SK-N-SH (cell line): ENCODE measurements at regions not wholly inside any gene's neighbourhood (a gene's known extent, or its start where the extent isn't known, plus 50 kb on each side); places are given as distances from the start of the nearest gene placed in this dataset.

ENCODE experiments used
- CTCF ChIA-PET: fragments of 300-600, 350-600 bp; formaldehyde crosslinking; extraction: SDS; loops from one replicate; lab custom pipeline; 2021; lab: Yijun Ruan, JAX
- POLR2A ChIA-PET: fragments of 350-600 bp; sonication (Branson Sonifier 250); formaldehyde crosslinking; extraction: SDS; loops from one replicate; lab custom pipeline; 2020; ENCODE audit warnings: antibody characterized with exemption, inconsistent platforms; lab: Yijun Ruan, JAX
- DNase-seq: peaks from one replicate; pipeline ENCODE4 v3.0.0; 2012
- H2AFZ ChIP-seq: fragments of 200-600 bp; sonication (generic); 2 replicates; pipeline ENCODE4 v1.8.1; 2016; ENCODE audit warnings: antibody characterized with exemption, mild to moderate bottlenecking, low read depth
- H3F3A ChIP-seq: fragments of 200-600 bp; sonication (generic); replicated peaks from 2 replicates; pipeline ENCODE3; 2016; ENCODE audit warnings: antibody characterized with exemption, mild to moderate bottlenecking; ENCODE audit not compliant: insufficient read depth
- H3K27ac ChIP-seq, 2 experiments: fragments of 200-500 bp in 1 of 2; fragments of 200-600 bp in 1 of 2; sonication (Bioruptor generic) in 1 of 2; sonication (generic), shearing (Covaris generic) in 1 of 2; 2 replicates each; pipeline versions ENCODE4 v1.5.1 to v1.6.1; 2014 to 2016; ENCODE audit warnings: low read depth in 2 of 2, inconsistent platforms in 1 of 2, low read length in 1 of 2, mild to moderate bottlenecking in 1 of 2, mixed read lengths in 1 of 2
- H3K27me3 ChIP-seq: fragments of 200-600 bp; sonication (generic), shearing (Covaris generic); 2 replicates; pipeline ENCODE4 v1.6.1; 2016; ENCODE audit warnings: mixed run types; ENCODE audit not compliant: insufficient read depth
- H3K36me3 ChIP-seq, 2 experiments: fragments of 200-500 bp in 1 of 2; fragments of 200-600 bp in 1 of 2; sonication (Bioruptor generic) in 1 of 2; sonication (generic) in 1 of 2; replicated peaks in 1 of 2; 2 replicates each; pipeline versions ENCODE3 to v1.5.1; 2014 to 2016; ENCODE audit warnings: low read length in 1 of 2, mild to moderate bottlenecking in 1 of 2; ENCODE audit not compliant: insufficient read depth in 2 of 2, control insufficient read depth in 1 of 2
- H3K4me1 ChIP-seq, 2 experiments: fragments of 200-500 bp in 1 of 2; fragments of 200-600 bp in 1 of 2; sonication (Bioruptor generic) in 1 of 2; sonication (generic), shearing (Covaris generic) in 1 of 2; 2 replicates each; pipeline versions ENCODE4 v1.5.1 to v1.6.1; 2014 to 2016; ENCODE audit warnings: low read depth in 1 of 2, low read length in 1 of 2, mixed run types in 1 of 2; ENCODE audit not compliant: insufficient read depth in 2 of 2, control insufficient read depth in 1 of 2
- H3K4me2 ChIP-seq: fragments of 200-600 bp; sonication (generic), shearing (Covaris generic); 2 replicates; pipeline ENCODE4 v1.6.1; 2017; ENCODE audit warnings: mixed run types
- H3K4me3 ChIP-seq, 2 experiments: fragments of 200-500 bp in 1 of 2; fragments of 200-600 bp in 1 of 2; sonication (Bioruptor generic) in 1 of 2; sonication (generic), shearing (Covaris generic) in 1 of 2; 2 replicates each; pipeline versions ENCODE4 v1.5.1 to v1.8.1; 2014 to 2016; ENCODE audit warnings: low read depth in 2 of 2, inconsistent platforms in 1 of 2, low read length in 1 of 2, mild to moderate bottlenecking in 1 of 2, mixed read lengths in 1 of 2, moderate library complexity in 1 of 2
- H3K79me2 ChIP-seq: fragments of 200-600 bp; sonication (generic); 2 replicates; pipeline ENCODE4 v1.8.1; 2017; ENCODE audit warnings: mild to moderate bottlenecking; ENCODE audit not compliant: insufficient read depth
- H3K9ac ChIP-seq: fragments of 200-600 bp; sonication (generic); 2 replicates; pipeline ENCODE4 v1.6.1; 2017; ENCODE audit warnings: mixed run types
- H3K9me2 ChIP-seq: fragments of 200-600 bp; sonication (generic); 2 replicates; pipeline ENCODE4 v1.6.1; 2017; ENCODE audit warnings: mixed run types
- H3K9me3 ChIP-seq: fragments of 200-600 bp; sonication (generic); 2 replicates; pipeline ENCODE4 v1.6.1; 2017; ENCODE audit warnings: mixed run types, mild to moderate bottlenecking, moderate library complexity
- H4K20me1 ChIP-seq: fragments of 200-600 bp; sonication (generic); 2 replicates; pipeline ENCODE4 v1.6.1; 2017; ENCODE audit warnings: mild to moderate bottlenecking, mixed run types; ENCODE audit not compliant: insufficient read depth
- CHD2 ChIP-seq: fragments of 150-350 bp; IDR thresholded peaks from 2 replicates; pipeline ENCODE4 v1.6.1; 2018; ENCODE audit warnings: low read length; ENCODE audit not compliant: partially characterized antibody
- GABPA ChIP-seq: IDR thresholded peaks from 2 replicates; pipeline ENCODE4 v1.4.0; 2012; ENCODE audit warnings: low read depth, mild to moderate bottlenecking
- GATA2 ChIP-seq: sonication (generic); formaldehyde crosslinking; IDR thresholded peaks from 2 replicates; pipeline ENCODE4 v1.5.0; 2020; ENCODE audit warnings: mild to moderate bottlenecking, missing genetic modification reagents
- IRF3 ChIP-seq: fragments of 150-350 bp; IDR thresholded peaks from 2 replicates; pipeline ENCODE4 v1.6.1; 2016; ENCODE audit warnings: mild to moderate bottlenecking, low read depth, low read length
- JUND ChIP-seq: IDR thresholded peaks from 2 replicates; pipeline ENCODE4 v1.4.0; 2012
- MEF2A ChIP-seq: IDR thresholded peaks from 2 replicates; pipeline ENCODE4 v1.4.0; 2012; ENCODE audit warnings: low read depth, borderline replicate concordance
- NFIC ChIP-seq: IDR thresholded peaks from 2 replicates; pipeline ENCODE4 v1.4.0; 2012; ENCODE audit warnings: borderline replicate concordance
- RAD21 ChIP-seq: IDR thresholded peaks from 2 replicates; pipeline ENCODE4 v1.6.1; 2012; ENCODE audit warnings: mild to moderate bottlenecking, low read length
- RCOR1 ChIP-seq: fragments of 150-350 bp; IDR thresholded peaks from 2 replicates; pipeline ENCODE4 v1.6.1; 2017; ENCODE audit warnings: antibody characterized with exemption, low read length
- RFX5 ChIP-seq: IDR thresholded peaks from 2 replicates; pipeline ENCODE4 v1.6.1; 2012; ENCODE audit warnings: mild to moderate bottlenecking, improper control_type of control experiment, low read length
- RXRA ChIP-seq: IDR thresholded peaks from 2 replicates; pipeline ENCODE4 v1.4.0; 2012; ENCODE audit warnings: low read depth, mild to moderate bottlenecking, borderline replicate concordance
- SIN3A ChIP-seq: IDR thresholded peaks from 2 replicates; pipeline ENCODE4 v1.6.1; 2012; ENCODE audit warnings: low read depth, mild to moderate bottlenecking, low read length, moderate library complexity, borderline replicate concordance
- SMC3 ChIP-seq: IDR thresholded peaks from 2 replicates; pipeline ENCODE4 v1.6.1; 2012; ENCODE audit warnings: low read depth, low read length, improper control_type of control experiment
- TAF1 ChIP-seq: IDR thresholded peaks from 2 replicates; pipeline ENCODE4 v1.6.1; 2012; ENCODE audit warnings: low read depth, mild to moderate bottlenecking, low read length, moderate library complexity, borderline replicate concordance
- TCF12 ChIP-seq: IDR thresholded peaks from 2 replicates; pipeline ENCODE4 v1.4.0; 2012
- YY1 ChIP-seq: IDR thresholded peaks from 2 replicates; pipeline ENCODE4 v1.4.0; 2012; ENCODE audit warnings: low read depth, mild to moderate bottlenecking
- ZBTB33 ChIP-seq: IDR thresholded peaks from 2 replicates; pipeline ENCODE4 v1.4.0; 2012; ENCODE audit warnings: low read depth, borderline replicate concordance
- WGBS: methylation state at CpG from one replicate; pipeline ENCODE4 v1.1.6; 2017; ENCODE audit warnings: low lambda C conversion rate; 5-methylcytosine and 5-hydroxymethylcytosine counted together

- no peaks in the 10 kb centered on the region for H4K20me1 ChIP-seq
- H3K27me3 ChIP-seq: no peaks in the 10 kb centered on the region
- H3K9me3 ChIP-seq: no peaks in the 10 kb centered on the region
- no peak overlapping the region for H2AFZ ChIP-seq
- H3K9me2 ChIP-seq: no peaks in the 10 kb centered on the region
- H3K4me1 ChIP-seq: no peaks in the 10 kb centered on the region
- no peaks in the 10 kb centered on the region for H3K79me2 ChIP-seq
- H3K4me3 ChIP-seq: no peak overlapping the region
- CTCF ChIA-PET: interaction anchor here (1.1 kb wide), 1 partner anchor 10 kb away, joined by 3 read pairs; no protein-coding TSS in a partner anchor
- H3K4me2 ChIP-seq: no peak overlapping the region
- no peak overlapping the region for H3K9ac ChIP-seq
- no peaks in the 10 kb centered on the region for H3F3A ChIP-seq
- POLR2A ChIA-PET: no interaction called here
- no peaks in the 10 kb centered on the region for H3K36me3 ChIP-seq
- no peak for DNase-seq
- H3K27ac ChIP-seq: no peak overlapping the region
- TF ChIP-seq RCOR1 (no peak), SMC3 (no peak), JUND (no peak), GABPA (no peak), RFX5 (no peak), YY1 (no peak), IRF3 (no peak), TAF1 (no peak), GATA2 (CRISPR knock-in tag) (no peak)
- TF ChIP-seq, all 33 proteins: peak for 0
Observed at GRCh38 chr21:18163956-18164355, 80.7 kb upstream of the CHODL start.

GRCh38 chr21:18161841-18162240 lies 82.8 kb upstream of the CHODL start:
- no peak overlapping the region for H3K4me2 ChIP-seq
- ChIA-PET CTCF (no interaction called here), POLR2A (no interaction called here)
- H3K9me3 ChIP-seq: no peaks in the 10 kb centered on the region
- H3K4me3 ChIP-seq: no peak overlapping the region
- no peak overlapping the region for H3K9ac ChIP-seq
- no peaks in the 10 kb centered on the region for H3K27me3 ChIP-seq
- no peaks in the 10 kb centered on the region for H3K79me2 ChIP-seq
- no peak overlapping the region for H2AFZ ChIP-seq
- H3K36me3 ChIP-seq: no peaks in the 10 kb centered on the region
- DNase-seq: no peak
- no peaks in the 10 kb centered on the region for H4K20me1 ChIP-seq
- no peaks in the 10 kb centered on the region for H3K4me1 ChIP-seq
- no peaks in the 10 kb centered on the region; the same call in 1 of the 2 replicates for H3K9me2 ChIP-seq
- TF ChIP-seq ZBTB33: no peak
- TF ChIP-seq CHD2: no peak
- TF ChIP-seq RXRA: no peak
- TF ChIP-seq NFIC: no peak
- TF ChIP-seq JUND: no peak
- no peak for TF ChIP-seq TCF12
- TF ChIP-seq SIN3A: no peak
- no peak for TF ChIP-seq GATA2 (CRISPR knock-in tag)
- TF ChIP-seq MEF2A: no peak
- no peak for TF ChIP-seq RAD21
- WGBS: 5% methylated on average over 3 of the region's 3 CpGs
- no peaks in the 10 kb centered on the region for H3F3A ChIP-seq
- H3K27ac ChIP-seq: no peak overlapping the region
